ENCODE measurements at regions not wholly inside any gene's neighbourhood (a gene's known extent, or its start where the extent isn't known, plus 50 kb on each side); places are given as distances from the start of the nearest gene placed in this dataset.

DNA sequence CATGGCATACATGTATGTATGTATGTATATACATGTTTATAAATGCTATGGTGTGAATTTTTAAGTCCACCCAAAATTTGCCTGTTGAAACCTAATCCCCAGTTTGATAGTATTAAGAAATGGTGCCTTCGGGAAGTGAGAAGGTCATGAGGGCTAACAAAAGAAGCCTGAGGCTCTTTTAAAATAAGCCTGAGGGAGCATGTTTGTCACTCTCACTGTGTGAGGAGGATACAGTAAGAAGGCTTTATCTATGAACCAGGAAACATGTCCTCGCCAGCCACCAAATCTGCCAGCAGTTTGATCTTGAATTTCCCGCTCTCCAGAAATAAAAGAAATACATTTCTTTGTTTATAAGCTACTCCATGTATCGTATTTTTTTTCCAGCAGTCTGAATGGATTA, 163.0 kb upstream of the LINC00305 start:
- TF ChIP-seq, protein P1, sequence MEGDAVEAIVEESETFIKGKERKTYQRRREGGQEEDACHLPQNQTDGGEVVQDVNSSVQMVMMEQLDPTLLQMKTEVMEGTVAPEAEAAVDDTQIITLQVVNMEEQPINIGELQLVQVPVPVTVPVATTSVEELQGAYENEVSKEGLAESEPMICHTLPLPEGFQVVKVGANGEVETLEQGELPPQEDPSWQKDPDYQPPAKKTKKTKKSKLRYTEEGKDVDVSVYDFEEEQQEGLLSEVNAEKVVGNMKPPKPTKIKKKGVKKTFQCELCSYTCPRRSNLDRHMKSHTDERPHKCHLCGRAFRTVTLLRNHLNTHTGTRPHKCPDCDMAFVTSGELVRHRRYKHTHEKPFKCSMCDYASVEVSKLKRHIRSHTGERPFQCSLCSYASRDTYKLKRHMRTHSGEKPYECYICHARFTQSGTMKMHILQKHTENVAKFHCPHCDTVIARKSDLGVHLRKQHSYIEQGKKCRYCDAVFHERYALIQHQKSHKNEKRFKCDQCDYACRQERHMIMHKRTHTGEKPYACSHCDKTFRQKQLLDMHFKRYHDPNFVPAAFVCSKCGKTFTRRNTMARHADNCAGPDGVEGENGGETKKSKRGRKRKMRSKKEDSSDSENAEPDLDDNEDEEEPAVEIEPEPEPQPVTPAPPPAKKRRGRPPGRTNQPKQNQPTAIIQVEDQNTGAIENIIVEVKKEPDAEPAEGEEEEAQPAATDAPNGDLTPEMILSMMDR (IDR thresholded peaks at IDR 0.05; ENCODE audit: borderline replicate concordance, extremely low read depth, low read length, poor library complexity, severe bottlenecking): no peak
- no peak for TF ChIP-seq EZH2 (IDR thresholded peaks at IDR 0.05; ENCODE audit: borderline replicate concordance, low read depth, low read length, severe bottlenecking)

Measured in DND-41 (cell line).